A673 (cell line): ENCODE measurements at regions not wholly inside any gene's neighbourhood (a gene's known extent, or its start where the extent isn't known, plus 50 kb on each side); places are given as distances from the start of the nearest gene placed in this dataset.

Experiments used
- BruUV-seq: library from RNA; stranded (reverse); fragments of 400-500 nt; replicated peaks from 2 replicates; lab custom pipeline; 2021; lab: Mats Ljungman, UMichigan
- CTCF ChIA-PET: fragments of 300-600 bp; sonication (Branson Sonifier 250); formaldehyde crosslinking; loops from one replicate; lab custom pipeline; 2022; ENCODE audit warnings: antibody characterized with exemption; lab: Charles Lee
- POLR2A ChIA-PET: fragments of 300-600 bp; sonication (Branson Sonifier 250); formaldehyde crosslinking; loops from one replicate; lab custom pipeline; 2022; ENCODE audit warnings: antibody characterized with exemption; ENCODE audit not compliant: low non-redundant PET; lab: Charles Lee
- DNase-seq: peaks from one replicate; pipeline ENCODE4 v3.0.0-alpha.2; 2015; ENCODE audit warnings: low spot score
- H3K27ac ChIP-seq: fragments of 200-600 bp; sonication (generic); 2 replicates; pipeline ENCODE4 v1.5.1; 2016; ENCODE audit warnings: mixed run types, low read depth, mild to moderate bottlenecking, mixed read lengths, antibody characterized with exemption, low read length; ENCODE audit not compliant: poor library complexity, severe bottlenecking
- H3K27me3 ChIP-seq: fragments of 200-600 bp; sonication (generic); replicated peaks from 2 replicates; pipeline ENCODE4 v1.6.1; 2017; ENCODE audit warnings: mixed run types, low read depth, mild to moderate bottlenecking, mixed read lengths, antibody characterized with exemption, low read length; ENCODE audit not compliant: insufficient read depth, poor library complexity
- H3K36me3 ChIP-seq: fragments of 200-600 bp; sonication (generic); 2 replicates; pipeline ENCODE4 v1.6.1; 2016; ENCODE audit warnings: mixed run types, mild to moderate bottlenecking, mixed read lengths, antibody characterized with exemption, low read length; ENCODE audit not compliant: insufficient read depth, poor library complexity, severe bottlenecking
- H3K4me1 ChIP-seq: fragments of 200-600 bp; sonication (generic); 2 replicates; pipeline ENCODE4 v1.6.1; 2017; ENCODE audit warnings: mixed run types, mild to moderate bottlenecking, mixed read lengths, antibody characterized with exemption, low read length; ENCODE audit not compliant: insufficient read depth, poor library complexity, severe bottlenecking
- H3K4me3 ChIP-seq: fragments of 200-600 bp; sonication (generic); 2 replicates; pipeline ENCODE4 v1.5.1; 2016; ENCODE audit warnings: low read depth, mixed run types, mild to moderate bottlenecking, mixed read lengths, low read length; ENCODE audit not compliant: poor library complexity, severe bottlenecking
- H3K9me3 ChIP-seq: fragments of 200-600 bp; sonication (generic); 2 replicates; pipeline ENCODE4 v1.6.1; 2016; ENCODE audit warnings: mixed run types, low read depth, mild to moderate bottlenecking, mixed read lengths, antibody characterized with exemption, low read length; ENCODE audit not compliant: poor library complexity, severe bottlenecking
- EZH2 ChIP-seq: fragments of 200-600 bp; sonication (generic); IDR thresholded peaks from 2 replicates; pipeline ENCODE4 v1.6.1; 2017; ENCODE audit warnings: borderline replicate concordance, low read depth, mild to moderate bottlenecking, mixed read lengths, antibody characterized with exemption, low read length; ENCODE audit not compliant: poor library complexity, severe bottlenecking
- intact Hi-C: fragments of 100-400 bp; cut with micrococcal nuclease; formaldehyde crosslinking; loops from one replicate; pipeline ENCODE4 v1.10.0; 2022; ENCODE audit not compliant: unreplicated experiment
- TF ChIP-seq, protein P1 (sequence below): fragments of 300-800, 200-600 bp; sonication (generic); conservative IDR thresholded peaks from 2 replicates; pipeline ENCODE4 v1.5.1; 2017; ENCODE audit warnings: low read depth, mild to moderate bottlenecking, antibody characterized with exemption, low read length, moderate library complexity, mixed read lengths

DNA sequence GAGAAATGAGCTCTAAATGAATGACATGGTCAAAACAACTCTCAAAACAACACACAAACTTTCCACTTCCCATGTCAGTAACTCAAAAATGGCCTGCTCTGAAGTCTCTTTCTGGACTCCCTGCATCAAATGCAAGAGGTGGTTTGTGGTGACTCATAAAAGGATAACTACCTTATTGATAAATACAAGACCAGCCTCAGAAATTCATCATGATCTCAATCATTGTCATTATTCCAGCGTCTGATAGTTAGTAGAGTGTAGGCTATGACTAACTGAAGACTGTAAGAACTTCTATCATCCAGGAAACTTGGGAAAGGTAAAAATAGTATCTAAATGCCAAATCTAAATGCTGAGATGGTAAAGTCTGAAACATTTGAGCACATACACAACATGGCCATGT, 369.4 kb downstream of the BMP2 start:
- Histone ChIP-seq H3K36me3 (no peaks in the 10 kb centered on the region), H3K27me3 (no peaks in the 10 kb centered on the region), H3K4me3 (no peak overlapping the region), H3K4me1 (no peaks in the 10 kb centered on the region), H3K27ac (no peak overlapping the region), H3K9me3 (no peaks in the 10 kb centered on the region)
- intact Hi-C loops = no loop called here
- ChIA-PET CTCF (no interaction called here), POLR2A (no interaction called here)
- DNase-seq = no peak
- BruUV-seq = no TSS peak
- TF ChIP-seq EZH2 = no peak
- TF ChIP-seq, protein P1, sequence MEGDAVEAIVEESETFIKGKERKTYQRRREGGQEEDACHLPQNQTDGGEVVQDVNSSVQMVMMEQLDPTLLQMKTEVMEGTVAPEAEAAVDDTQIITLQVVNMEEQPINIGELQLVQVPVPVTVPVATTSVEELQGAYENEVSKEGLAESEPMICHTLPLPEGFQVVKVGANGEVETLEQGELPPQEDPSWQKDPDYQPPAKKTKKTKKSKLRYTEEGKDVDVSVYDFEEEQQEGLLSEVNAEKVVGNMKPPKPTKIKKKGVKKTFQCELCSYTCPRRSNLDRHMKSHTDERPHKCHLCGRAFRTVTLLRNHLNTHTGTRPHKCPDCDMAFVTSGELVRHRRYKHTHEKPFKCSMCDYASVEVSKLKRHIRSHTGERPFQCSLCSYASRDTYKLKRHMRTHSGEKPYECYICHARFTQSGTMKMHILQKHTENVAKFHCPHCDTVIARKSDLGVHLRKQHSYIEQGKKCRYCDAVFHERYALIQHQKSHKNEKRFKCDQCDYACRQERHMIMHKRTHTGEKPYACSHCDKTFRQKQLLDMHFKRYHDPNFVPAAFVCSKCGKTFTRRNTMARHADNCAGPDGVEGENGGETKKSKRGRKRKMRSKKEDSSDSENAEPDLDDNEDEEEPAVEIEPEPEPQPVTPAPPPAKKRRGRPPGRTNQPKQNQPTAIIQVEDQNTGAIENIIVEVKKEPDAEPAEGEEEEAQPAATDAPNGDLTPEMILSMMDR = no peak

DNA sequence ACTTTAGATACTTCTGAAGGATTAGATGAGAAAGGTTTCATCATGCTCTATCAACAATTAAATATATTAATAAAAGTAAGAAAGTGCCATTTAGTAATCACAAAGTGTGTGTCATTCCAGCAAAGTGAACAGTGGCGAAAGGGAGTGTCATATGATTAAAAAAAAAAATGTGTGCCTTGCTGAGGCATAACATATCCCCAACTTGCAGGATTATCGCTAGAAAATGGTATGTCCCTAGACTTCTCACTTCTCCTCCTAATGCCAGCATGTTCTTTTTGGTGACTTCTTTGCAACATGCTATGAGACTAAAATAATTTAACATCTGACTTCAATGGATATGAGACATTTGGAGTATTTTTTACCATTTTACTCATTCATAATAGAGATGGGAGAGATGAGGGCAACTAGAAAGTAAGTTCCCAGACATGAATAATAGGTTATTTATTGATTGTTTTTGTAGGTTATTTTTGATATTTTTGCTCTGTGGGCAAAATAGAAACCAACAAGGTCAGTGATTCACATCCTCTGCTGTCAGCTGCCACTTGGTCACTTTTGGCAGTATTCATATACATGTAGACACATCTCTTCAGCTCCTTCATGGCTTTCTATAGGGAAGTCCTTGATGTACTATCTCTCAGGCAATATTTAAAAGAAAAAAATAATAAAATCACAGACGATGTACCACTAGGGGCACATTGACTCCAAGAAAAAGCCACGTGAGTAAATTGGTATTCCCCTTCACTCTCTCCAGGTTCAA, 370.1 kb downstream of the BMP2 start:
- CTCF ChIA-PET = no interaction called here
- intact Hi-C loops = no loop called here
- BruUV-seq = no TSS peak
- Histone ChIP-seq H3K27ac (no peak overlapping the region), H3K9me3 (no peaks in the 10 kb centered on the region), H3K4me3 (no peak overlapping the region), H3K4me1 (no peaks in the 10 kb centered on the region), H3K36me3 (no peaks in the 10 kb centered on the region), H3K27me3 (no peaks in the 10 kb centered on the region)
- POLR2A ChIA-PET = no interaction called here
- no peak for DNase-seq
- TF ChIP-seq EZH2 = no peak
- TF ChIP-seq, protein P1 = no peak

DNA sequence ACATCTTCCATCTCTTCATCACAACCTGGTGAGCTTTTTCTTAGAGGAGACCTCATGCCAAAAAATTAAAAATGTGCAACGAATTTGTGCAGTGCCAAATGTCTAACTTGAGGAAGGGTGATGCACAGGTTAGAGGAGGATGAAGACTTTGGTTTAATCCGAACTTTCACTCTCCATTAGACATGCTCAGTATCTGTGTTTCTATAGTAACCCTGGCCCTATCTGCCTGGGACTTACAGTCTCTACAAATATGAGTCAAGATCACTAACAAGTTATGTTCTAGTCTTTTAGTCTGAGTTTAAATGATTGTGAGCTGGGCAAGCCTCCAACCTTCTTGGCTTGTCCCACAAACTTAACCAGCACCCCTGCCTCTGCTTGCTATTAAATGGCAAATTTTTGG, 377.0 kb downstream of the BMP2 start:
- no peak for DNase-seq
- Histone ChIP-seq H3K36me3 (no peaks in the 10 kb centered on the region), H3K4me1 (no peaks in the 10 kb centered on the region), H3K4me3 (no peak overlapping the region), H3K27me3 (no peaks in the 10 kb centered on the region), H3K9me3 (no peaks in the 10 kb centered on the region), H3K27ac (no peak overlapping the region)
- POLR2A ChIA-PET = no interaction called here
- intact Hi-C loops = no loop called here
- no TSS peak for BruUV-seq
- TF ChIP-seq, protein P1 = no peak
- TF ChIP-seq EZH2 = no peak
- CTCF ChIA-PET = no interaction called here
